HEK293T (cell line): ENCODE measurements at regions not wholly inside any gene's neighbourhood (a gene's known extent, or its start where the extent isn't known, plus 50 kb on each side); places are given as distances from the start of the nearest gene placed in this dataset.

Experiments
- BHLHE40 ChIP-seq: fragments of 450-650 bp; IDR thresholded peaks from 2 replicates; pipeline ENCODE4 v1.6.1; 2016; ENCODE audit warnings: mild to moderate bottlenecking, moderate library complexity, borderline replicate concordance
- CTBP1 ChIP-seq: fragments of 450-650 bp; IDR thresholded peaks from 2 replicates; pipeline ENCODE4 v1.6.1; 2016; ENCODE audit warnings: borderline replicate concordance
- ELF4 ChIP-seq: fragments of 450-650 bp; IDR thresholded peaks from 2 replicates; pipeline ENCODE4 v1.6.1; 2017; ENCODE audit warnings: antibody characterized with exemption
- FOXA1 ChIP-seq: fragments of 450-650 bp; IDR thresholded peaks from 2 replicates; pipeline ENCODE4 v1.6.1; 2016; ENCODE audit warnings: mild to moderate bottlenecking
- FOXK2 ChIP-seq: fragments of 450-650 bp; IDR thresholded peaks from 2 replicates; pipeline ENCODE4 v1.6.1; 2016; ENCODE audit warnings: mild to moderate bottlenecking
- FOXM1 ChIP-seq: fragments of 450-650 bp; IDR thresholded peaks from 2 replicates; pipeline ENCODE4 v1.6.1; 2017; ENCODE audit warnings: mild to moderate bottlenecking, borderline replicate concordance
- HDGF ChIP-seq: fragments of 450-650 bp; IDR thresholded peaks from 2 replicates; pipeline ENCODE4 v1.6.1; 2017; ENCODE audit warnings: antibody characterized with exemption, borderline replicate concordance
- LEF1 ChIP-seq: fragments of 450-650 bp; IDR thresholded peaks from 2 replicates; pipeline ENCODE4 v1.6.1; 2017; ENCODE audit warnings: mild to moderate bottlenecking, borderline replicate concordance
- NFRKB ChIP-seq: fragments of 450-650 bp; IDR thresholded peaks from 2 replicates; pipeline ENCODE4 v1.6.1; 2016; ENCODE audit warnings: mild to moderate bottlenecking, moderate library complexity
- SP1 ChIP-seq: fragments of 450-650 bp; IDR thresholded peaks from 2 replicates; pipeline ENCODE4 v1.6.1; 2017
- SUZ12 ChIP-seq: fragments of 450-650 bp; IDR thresholded peaks from 2 replicates; pipeline ENCODE4 v1.6.1; 2016; ENCODE audit warnings: mild to moderate bottlenecking
- TARDBP ChIP-seq: fragments of 450-650 bp; IDR thresholded peaks from 2 replicates; pipeline ENCODE4 v1.6.1; 2016
- ZNF384 ChIP-seq: fragments of 450-650 bp; IDR thresholded peaks from 2 replicates; pipeline ENCODE4 v1.6.1; 2016

DNA sequence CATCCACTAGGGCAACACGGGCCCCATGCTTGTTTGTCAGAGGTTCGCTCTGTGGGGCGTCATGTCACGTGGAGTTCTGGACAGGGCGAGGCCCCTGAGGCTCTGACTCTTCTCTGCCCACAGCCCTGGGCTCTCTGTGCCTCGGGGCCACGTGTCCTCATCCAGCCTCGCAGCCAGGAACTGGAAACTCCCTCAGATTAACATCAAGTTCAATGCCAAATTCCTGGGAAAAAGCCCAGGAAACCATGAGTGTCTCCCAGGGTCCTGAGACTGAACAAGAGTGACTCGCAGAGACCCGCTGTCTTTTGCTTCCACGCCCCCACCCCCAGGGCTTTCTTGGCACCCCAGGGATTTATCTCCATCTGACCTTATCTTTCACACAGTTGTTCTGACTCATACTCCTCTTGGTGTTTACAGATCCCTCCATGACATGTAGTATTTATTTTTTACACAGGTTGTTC lies 174.0 kb upstream of the PIEZO2 start:
- TF ChIP-seq FOXM1, result no peak
- no peak for TF ChIP-seq SP1
- no peak for TF ChIP-seq BHLHE40
- no peak for TF ChIP-seq HDGF
- no peak for TF ChIP-seq CTBP1
- no peak for TF ChIP-seq NFRKB
- no peak for TF ChIP-seq TARDBP
- TF ChIP-seq ZNF384, result no peak
- no peak for TF ChIP-seq LEF1
- TF ChIP-seq FOXK2, result no peak
- TF ChIP-seq FOXA1, result no peak
- TF ChIP-seq SUZ12, result no peak
- TF ChIP-seq ELF4, result no peak
